B cell (primary cell): ENCODE measurements at regions not wholly inside any gene's neighbourhood (a gene's known extent, or its start where the extent isn't known, plus 50 kb on each side); places are given as distances from the start of the nearest gene placed in this dataset.

ENCODE experiments used
- ATAC-seq: fragments of 200-7000 bp; cut with Tn5 transposase; one replicate; pipeline ENCODE4 v1.10.0; 2021; ENCODE audit warnings: low read depth, mild to moderate bottlenecking, moderate number of reproducible peaks, moderate library complexity
- CTCF ChIA-PET: fragments of 350-600 bp; sonication (Branson Sonifier 250); formaldehyde crosslinking; loops from one replicate; lab custom pipeline; 2021; ENCODE audit warnings: antibody characterized with exemption, inconsistent platforms; lab: Charles Lee
- POLR2A ChIA-PET: fragments of 350-600 bp; sonication (Branson Sonifier 250); formaldehyde crosslinking; loops from one replicate; lab custom pipeline; 2021; ENCODE audit warnings: antibody characterized with exemption; lab: Charles Lee
- DNase-seq: peaks from one replicate; pipeline ENCODE4 v3.0.0; 2013
- H2AFZ ChIP-seq: 2 replicates; pipeline ENCODE4 v1.6.1; 2012; ENCODE audit warnings: mild to moderate bottlenecking, low read depth, low read length; ENCODE audit not compliant: insufficient read depth, poor library complexity, severe bottlenecking
- H3K27ac ChIP-seq, 2 donors: 1 replicate in 1 of 2; 2 replicates in 1 of 2; pipeline ENCODE4 v1.5.1; 2012 to 2013; ENCODE audit warnings: low read length in 2 of 2, mild to moderate bottlenecking in 2 of 2, moderate library complexity in 1 of 2
- H3K27me3 ChIP-seq, 4 experiments: fragments of 200-600 bp in 1 of 4; sonication (generic) in 1 of 4; replicated peaks in 1 of 4; 1 replicate in 2 of 4; 2 replicates in 2 of 4; pipeline versions ENCODE4 v1.6.1 to v1.7.0; 2013 to 2016; ENCODE audit warnings: low read length in 3 of 4, mild to moderate bottlenecking in 2 of 4, mixed read lengths in 1 of 4, moderate library complexity in 1 of 4; ENCODE audit not compliant: insufficient read depth in 4 of 4, control insufficient read depth in 3 of 4; ENCODE audit errors: control extremely low read depth in 1 of 4
- H3K36me3 ChIP-seq, 2 experiments: replicated peaks in 1 of 2; 1 replicate in 1 of 2; 2 replicates in 1 of 2; pipeline versions ENCODE4 v1.6.1 to v1.7.1; 2013; ENCODE audit warnings: low read length in 1 of 2; ENCODE audit not compliant: insufficient read depth in 2 of 2, control insufficient read depth in 1 of 2; ENCODE audit errors: control extremely low read depth in 1 of 2, extremely low read depth in 1 of 2
- H3K4me1 ChIP-seq, 2 donors: fragments of 200-600 bp in 1 of 2; sonication (generic) in 1 of 2; 1 replicate in 1 of 2; 2 replicates in 1 of 2; pipeline versions ENCODE4 v1.5.1 to v1.6.1; 2013 to 2017; ENCODE audit warnings: low read length in 2 of 2; ENCODE audit not compliant: control insufficient read depth in 2 of 2, insufficient read depth in 2 of 2
- H3K4me2 ChIP-seq: replicated peaks from 2 replicates; pipeline ENCODE3; 2012; ENCODE audit warnings: mild to moderate bottlenecking, low read depth, low read length; ENCODE audit not compliant: poor library complexity, severe bottlenecking
- H3K4me3 ChIP-seq, 5 experiments: fragments of 200-600 bp in 1 of 5; sonication (generic) in 1 of 5; 1 replicate in 3 of 5; 2 replicates in 2 of 5; pipeline versions ENCODE4 v1.5.1 to v1.7.0; 2011 to 2016; ENCODE audit warnings: low read length in 4 of 5, mild to moderate bottlenecking in 4 of 5, low read depth in 2 of 5, control low read depth in 1 of 5, moderate library complexity in 1 of 5; ENCODE audit not compliant: insufficient read depth in 1 of 5; ENCODE audit errors: control extremely low read depth in 1 of 5, extremely low read depth in 1 of 5
- H3K79me2 ChIP-seq: fragments of 200-600 bp; sonication (generic); one replicate; pipeline ENCODE4 v1.6.0; 2016; ENCODE audit warnings: low read length; ENCODE audit not compliant: control insufficient read depth, insufficient read depth
- H3K9ac ChIP-seq: fragments of 200-600 bp; sonication (generic); 2 replicates; pipeline ENCODE4 v1.6.1; 2017; ENCODE audit warnings: mild to moderate bottlenecking, low read length, moderate library complexity
- H3K9me3 ChIP-seq, 3 donors: one replicate each; pipeline versions ENCODE4 v1.6.1 to v1.7.1; 2013; ENCODE audit warnings: low read length in 2 of 3; ENCODE audit not compliant: control insufficient read depth in 2 of 3, insufficient read depth in 1 of 3; ENCODE audit errors: control extremely low read depth in 1 of 3
- H4K20me1 ChIP-seq: 2 replicates; pipeline ENCODE4 v1.6.0; 2012; ENCODE audit warnings: mild to moderate bottlenecking, low read length; ENCODE audit not compliant: insufficient read depth, control insufficient read depth, poor library complexity, severe bottlenecking
- H3K27ac Mint-ChIP-seq: one replicate; pipeline ENCODE4 v1.8.0; 2021; ENCODE audit warnings: mixed read lengths
- H3K27me3 Mint-ChIP-seq: one replicate; pipeline ENCODE4 v1.8.0; 2021; ENCODE audit warnings: mixed read lengths
- H3K4me1 Mint-ChIP-seq: one replicate; pipeline ENCODE4 v1.8.0; 2021; ENCODE audit warnings: mixed read lengths
- H3K4me3 Mint-ChIP-seq: one replicate; pipeline ENCODE4 v1.8.0; 2021; ENCODE audit warnings: mixed read lengths
- H3K9me3 Mint-ChIP-seq: one replicate; pipeline ENCODE4 v1.8.0; 2022; ENCODE audit warnings: mixed read lengths; ENCODE audit not compliant: insufficient read depth
- CTCF ChIP-seq: fragments of 200-600 bp; IDR thresholded peaks from one replicate; pipeline ENCODE4 v1.8.0; 2022; ENCODE audit warnings: antibody characterized with exemption, mild to moderate bottlenecking
- EZH2 ChIP-seq: IDR thresholded peaks from 2 replicates; pipeline ENCODE4 v1.6.1; 2012; ENCODE audit warnings: borderline replicate concordance, low read depth, mild to moderate bottlenecking, moderate library complexity, low read length; ENCODE audit not compliant: insufficient read depth, poor library complexity, severe bottlenecking
- WGBS: methylation state at CpG from one replicate; pipeline ENCODE4 v1.1.5; 2013; ENCODE audit warnings: missing lambda C conversion rate; ENCODE audit not compliant: insufficient coverage; 5-methylcytosine and 5-hydroxymethylcytosine counted together
- intact Hi-C: fragments of 100-400 bp; cut with micrococcal nuclease; formaldehyde crosslinking; loops from one replicate; pipeline ENCODE4 v1.10.0; 2022

DNA sequence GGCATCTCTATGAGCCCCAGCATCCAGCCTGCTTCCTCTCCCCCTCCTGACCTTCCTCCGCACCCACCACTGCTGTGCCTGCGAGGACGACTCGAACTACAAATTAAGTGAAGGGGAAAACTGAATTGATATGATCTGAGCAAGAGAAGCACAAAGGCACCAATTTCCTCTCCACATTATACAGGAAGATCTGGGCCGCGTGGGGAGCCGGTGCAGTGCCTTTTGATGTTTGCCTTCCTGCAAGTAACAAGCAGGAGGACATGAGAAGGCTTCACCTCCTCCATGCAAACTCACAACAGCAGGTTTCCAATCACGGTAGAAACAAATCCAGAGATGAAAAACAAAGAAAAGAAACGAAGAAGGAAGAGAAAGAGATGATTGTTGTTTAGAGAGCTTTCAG is 57.8 kb upstream of the MMP2 start:
- no peak overlapping the region for H3K4me2 ChIP-seq
- H3K27ac ChIP-seq, result no peak overlapping the region
- H3K4me1 Mint-ChIP-seq, result no peaks in the 10 kb centered on the region
- peaks cover 31% of the 10 kb centered on the region for H3K27me3 Mint-ChIP-seq
- DNase-seq (no peak), ATAC-seq (no peak)
- TF ChIP-seq CTCF (no peak), EZH2 (no peak)
- CTCF ChIA-PET, result interaction anchor here (0.7 to 1.2 kb wide), 2 partner anchors 44 to 47 kb away, joined by 3 read pairs; no protein-coding TSS in a partner anchor
- H3K4me3 Mint-ChIP-seq, result no peak overlapping the region
- H3K4me1 ChIP-seq, result no peaks in the 10 kb centered on the region
- H3K9ac ChIP-seq, result no peak overlapping the region
- intact Hi-C loops, result no loop called here
- H3K4me3 ChIP-seq, result no peak overlapping the region
- no peaks in the 10 kb centered on the region for H3K36me3 ChIP-seq
- H3K27me3 ChIP-seq, result no peaks in the 10 kb centered on the region
- H3K9me3 Mint-ChIP-seq, result no peaks in the 10 kb centered on the region
- no peaks in the 10 kb centered on the region for H4K20me1 ChIP-seq
- 0% methylated on average over 3 of the region's 9 CpGs for WGBS
- H3K27ac Mint-ChIP-seq, result no peak overlapping the region
- H3K79me2 ChIP-seq, result no peaks in the 10 kb centered on the region
- POLR2A ChIA-PET, result no interaction called here
- H3K9me3 ChIP-seq, result peaks cover 0 to 5% (median 0%) of the 10 kb centered on the region in 3 donors
- H2AFZ ChIP-seq, result no peak overlapping the region

GRCh38 chr16:55426865-55427484 is 52.0 kb upstream of the MMP2 start:
- H3K4me3 Mint-ChIP-seq, result no peak overlapping the region

More at GRCh38 chr16:55426865-55427484, 52.0 kb upstream of the MMP2 start:
- TF ChIP-seq CTCF (no peak), EZH2 (no peak)
- 43% methylated on average over 1 of the region's 5 CpGs for WGBS
- Mint-ChIP-seq H3K4me1 (no peaks in the 10 kb centered on the region), H3K27me3 (peaks cover 3% of the 10 kb centered on the region), H3K27ac (no peak overlapping the region), H3K9me3 (no peaks in the 10 kb centered on the region)
- intact Hi-C loops, result no loop called here
- Histone ChIP-seq H3K4me1 (no peaks in the 10 kb centered on the region), H3K27ac (no peak overlapping the region), H3K9me3 (peaks cover 0 to 2% (median 0%) of the 10 kb centered on the region in 3 donors), H3K79me2 (no peaks in the 10 kb centered on the region), H3K36me3 (no peaks in the 10 kb centered on the region), H3K4me2 (no peak overlapping the region), H3K4me3 (no peak overlapping the region), H3K9ac (no peak overlapping the region), H4K20me1 (no peaks in the 10 kb centered on the region), H3K27me3 (no peaks in the 10 kb centered on the region), H2AFZ (no peak overlapping the region)
- ChIA-PET POLR2A (no interaction called here), CTCF (no interaction called here)
- no peak for DNase-seq
- ATAC-seq, result no peak
